Motor neuron (in vitro differentiated cells): ENCODE measurements at regions not wholly inside any gene's neighbourhood (a gene's known extent, or its start where the extent isn't known, plus 50 kb on each side); places are given as distances from the start of the nearest gene placed in this dataset.
A peak's percentile ranks its signal among the peaks of the same experiment; 100 is the strongest.

ENCODE experiments used
- ATAC-seq, 8 experiments: fragments of 200-7000 bp; cut with Tn5 transposase; replicated peaks in 6 of 8; 2 replicates each; pipeline ENCODE4 v1.8.0; 2021; ENCODE audit warnings: mild to moderate bottlenecking in 8 of 8, moderate library complexity in 8 of 8
- H3K27ac ChIP-seq, 2 donors: fragments of 250-450 bp; sonication (Bioruptor Pico); 2 replicates each; pipeline ENCODE4 v1.9.0; 2021; ENCODE audit warnings: antibody characterized with exemption in 2 of 2, mild to moderate bottlenecking in 2 of 2, moderate library complexity in 1 of 2
- H3K4me1 ChIP-seq, 2 donors: fragments of 250-450 bp; sonication (Bioruptor Pico); replicated peaks in 1 of 2; 2 replicates each; pipeline ENCODE4 v1.6.1; 2021; ENCODE audit warnings: antibody characterized with exemption in 2 of 2, mild to moderate bottlenecking in 2 of 2, moderate library complexity in 1 of 2
- H3K4me3 ChIP-seq, 5 donors: fragments of 250-450 bp; sonication (Bioruptor Pico); 2 replicates each; pipeline ENCODE4 v1.9.0; 2021; ENCODE audit warnings: antibody characterized with exemption in 5 of 5, mild to moderate bottlenecking in 5 of 5, moderate library complexity in 4 of 5
- WGBS, 10 experiments: fragments of 450-650 bp; shearing (Covaris generic); methylation state at CpG; one replicate each; pipeline ENCODE4 v1.0.0; 2022; 5-methylcytosine and 5-hydroxymethylcytosine counted together
- in situ Hi-C, 9 experiments: fragments of 400-800 bp; cut with MboI; loops; one replicate each; pipeline ENCODE4 v1.15.0; 2021; ENCODE audit warnings: low sequenced_read_pairs in 9 of 9, low pct_unique_long_range_greater_than_20kb in 2 of 9; ENCODE audit not compliant: unreplicated experiment in 9 of 9

- WGBS, 10 experiments: 12 to 100% (median 59%) methylated on average over 1 to 5 of the region's 5 CpGs; no CpG with 5 or more reads in 1 of the 10 experiments
- H3K4me1 ChIP-seq: no peaks in the 10 kb centered on the region
- in situ Hi-C loops: no loop called here
- H3K4me3 ChIP-seq: no peak overlapping the region
- ATAC-seq: peak in 2 of 8 experiments; percentile 64 to 72
- no peak overlapping the region for H3K27ac ChIP-seq
These were observed 293.2 kb upstream of the SEMA3D start for GRCh38 chr7:85479918-85480643.

- Histone ChIP-seq H3K27ac (no peak overlapping the region), H3K4me3 (no peak overlapping the region), H3K4me1 (no peaks in the 10 kb centered on the region)
- WGBS, 10 experiments: 65 to 100% (median 90%) methylated on average over 1 to 5 of the region's 5 CpGs; no CpG with 5 or more reads in 3 of the 10 experiments
- ATAC-seq: no peak
- in situ Hi-C loops: no loop called here
These were observed 291.7 kb upstream of the SEMA3D start for GRCh38 chr7:85478530-85478929.

GRCh38 chr7:85475476-85475875, 288.6 kb upstream of the SEMA3D start:
- H3K4me3 ChIP-seq: no peak overlapping the region
- no peak overlapping the region for H3K27ac ChIP-seq
- H3K4me1 ChIP-seq: no peaks in the 10 kb centered on the region
- in situ Hi-C loops: no loop called here
- 67 to 100% (median 85%) methylated on average over 1 to 2 of the region's 2 CpGs; no CpG with 5 or more reads in 2 of the 10 experiments for WGBS, 10 experiments
- ATAC-seq: no peak

GRCh38 chr7:85475071-85475470, 288.2 kb upstream of the SEMA3D start:
- H3K27ac ChIP-seq: no peak overlapping the region
- H3K4me3 ChIP-seq: no peak overlapping the region
- no peaks in the 10 kb centered on the region for H3K4me1 ChIP-seq
- no peak for ATAC-seq
- WGBS, 10 experiments: 43 to 100% (median 90%) methylated on average over 1 to 5 of the region's 5 CpGs
- in situ Hi-C loops: no loop called here

GRCh38 chr7:85474234-85474633, 287.4 kb upstream of the SEMA3D start:
- H3K27ac ChIP-seq: no peak overlapping the region
- no peak for ATAC-seq
- in situ Hi-C loops: loop anchor here in 2 of 9 experiments (25.0 kb wide), 2 partner anchors 287 to 437 kb away; partner anchors contain the start of gene SEMA3D (in 2 of the 2)
- H3K4me1 ChIP-seq: peaks cover 0 to 4% of the 10 kb centered on the region in 2 donors
- no peak overlapping the region for H3K4me3 ChIP-seq
- 17 to 88% (median 64%) methylated on average over 1 to 2 of the region's 2 CpGs; no CpG with 5 or more reads in 2 of the 10 experiments for WGBS, 10 experiments

GRCh38 chr7:85471740-85472139, 284.9 kb upstream of the SEMA3D start:
- WGBS, 10 experiments: 0 to 96% (median 75%) methylated on average over 1 to 3 of the region's 3 CpGs; no CpG with 5 or more reads in 1 of the 10 experiments
- Histone ChIP-seq H3K4me3 (no peak overlapping the region), H3K27ac (no peak overlapping the region), H3K4me1 (peaks cover 0 to 4% of the 10 kb centered on the region in 2 donors)
- in situ Hi-C loops: loop anchor here in 2 of 9 experiments (25.0 kb wide), 2 partner anchors 284 to 434 kb away; partner anchors contain the start of gene SEMA3D (in 2 of the 2)
- no peak for ATAC-seq

- in situ Hi-C loops: loop anchor here in 2 of 9 experiments (25.0 kb wide), 2 partner anchors 284 to 434 kb away; partner anchors contain the start of gene SEMA3D (in 2 of the 2)
- Histone ChIP-seq H3K4me1 (peaks cover 0 to 4% of the 10 kb centered on the region in 2 donors), H3K4me3 (no peak overlapping the region), H3K27ac (no peak overlapping the region)
- no peak for ATAC-seq
These were observed 284.5 kb upstream of the SEMA3D start for GRCh38 chr7:85471307-85471706.

GRCh38 chr7:85469446-85470010, 282.7 kb upstream of the SEMA3D start:
- 38 to 100% (median 90%) methylated on average over 1 of the region's 1 CpG; no CpG with 5 or more reads in 2 of the 10 experiments for WGBS, 10 experiments
- H3K4me1 ChIP-seq: peaks cover 0 to 4% of the 10 kb centered on the region in 2 donors
- peak in 5 of 8 experiments; percentile 41 to 92 (median 82) for ATAC-seq
- in situ Hi-C loops: loop anchor here in 2 of 9 experiments (10.0 to 25.0 kb wide), 3 partner anchors 282 to 432 kb away; partner anchors contain the start of gene SEMA3D (in 2 of the 2)
- H3K27ac ChIP-seq: no peak overlapping the region
- H3K4me3 ChIP-seq: no peak overlapping the region

GRCh38 chr7:85464042-85464651, 277.3 kb upstream of the SEMA3D start:
- no peak for ATAC-seq
- WGBS, 10 experiments: 67 to 100% (median 96%) methylated on average over 1 of the region's 1 CpG
- Histone ChIP-seq H3K4me1 (no peaks in the 10 kb centered on the region), H3K4me3 (no peak overlapping the region), H3K27ac (no peak overlapping the region)
- in situ Hi-C loops: loop anchor here in 2 of 9 experiments (10.0 to 25.0 kb wide), 3 partner anchors 277 to 427 kb away; partner anchors contain the start of gene SEMA3D (in 2 of the 2)

GRCh38 chr7:85462671-85463070, 275.8 kb upstream of the SEMA3D start:
- WGBS, 10 experiments: 27 to 100% (median 58%) methylated on average over 1 to 6 of the region's 6 CpGs; no CpG with 5 or more reads in 2 of the 10 experiments
- Histone ChIP-seq H3K4me1 (no peaks in the 10 kb centered on the region), H3K4me3 (no peak overlapping the region), H3K27ac (no peak overlapping the region)
- in situ Hi-C loops: loop anchor here in 2 of 9 experiments (10.0 to 25.0 kb wide), 3 partner anchors 275 to 425 kb away; partner anchors contain the start of gene SEMA3D (in 2 of the 2)
- ATAC-seq: no peak

- ATAC-seq: no peak
- H3K27ac ChIP-seq: no peak overlapping the region
- H3K4me3 ChIP-seq: no peak overlapping the region
- WGBS, 10 experiments: 30 to 82% (median 50%) methylated on average over 1 to 4 of the region's 4 CpGs; no CpG with 5 or more reads in 3 of the 10 experiments
- in situ Hi-C loops: loop anchor here in 2 of 9 experiments (25.0 kb wide), 2 partner anchors 271 to 421 kb away; partner anchors contain the start of gene SEMA3D (in 2 of the 2)
- H3K4me1 ChIP-seq: no peaks in the 10 kb centered on the region
These were observed 271.1 kb upstream of the SEMA3D start for GRCh38 chr7:85457911-85458310.

GRCh38 chr7:85456254-85456653, 269.4 kb upstream of the SEMA3D start:
- no peak for ATAC-seq
- Histone ChIP-seq H3K27ac (no peak overlapping the region), H3K4me1 (no peaks in the 10 kb centered on the region), H3K4me3 (no peak overlapping the region)
- in situ Hi-C loops: loop anchor here in 2 of 9 experiments (25.0 kb wide), 2 partner anchors 269 to 419 kb away; partner anchors contain the start of gene SEMA3D (in 2 of the 2)
- WGBS, 10 experiments: 60 to 86% (median 79%) methylated on average over 1 of the region's 1 CpG; no CpG with 5 or more reads in 2 of the 10 experiments
